Cardiac muscle cell (in vitro differentiated cells and primary cell): ENCODE measurements at regions not wholly inside any gene's neighbourhood (a gene's known extent, or its start where the extent isn't known, plus 50 kb on each side); places are given as distances from the start of the nearest gene placed in this dataset.

Source experiments
- DNase-seq, 2 donors: peaks; one replicate each; pipeline versions ENCODE4 v3.0.0 to v3.0.0-alpha.2; 2010 to 2017; ENCODE audit warnings: low read depth in 1 of 2, low spot score in 1 of 2
- H3K27ac ChIP-seq: fragments of 200-600 bp; sonication (generic); 2 replicates; pipeline ENCODE4 v1.5.1; 2016
- H3K27me3 ChIP-seq: fragments of 200-600 bp; sonication (generic); 2 replicates; pipeline ENCODE4 v1.6.0; 2016; ENCODE audit warnings: control low read depth
- H3K36me3 ChIP-seq: fragments of 200-600 bp; sonication (generic); 2 replicates; pipeline ENCODE4 v1.5.1; 2016; ENCODE audit warnings: control low read depth
- H3K4me1 ChIP-seq: fragments of 200-600 bp; sonication (generic); 2 replicates; pipeline ENCODE4 v1.8.1; 2017; ENCODE audit warnings: low read depth, mild to moderate bottlenecking, mixed run types
- H3K4me3 ChIP-seq: fragments of 200-600 bp; sonication (generic); 2 replicates; pipeline ENCODE4 v1.5.1; 2016; ENCODE audit warnings: mild to moderate bottlenecking
- H3K9me3 ChIP-seq: fragments of 200-600 bp; sonication (generic); 2 replicates; pipeline ENCODE4 v1.5.1; 2017; ENCODE audit warnings: low read depth, mild to moderate bottlenecking, control low read depth
- CTCF ChIP-seq: IDR thresholded peaks from 2 replicates; pipeline ENCODE4 v1.5.1; 2012; ENCODE audit warnings: low read depth, mild to moderate bottlenecking, low read length

- H3K4me3 ChIP-seq, result no peak overlapping the region
- peaks cover 4% of the 10 kb centered on the region for H3K27me3 ChIP-seq
- peak in 1 of 2 donors; percentile 40 for DNase-seq
- H3K9me3 ChIP-seq, result no peaks in the 10 kb centered on the region
- no peaks in the 10 kb centered on the region for H3K4me1 ChIP-seq
- no peak for TF ChIP-seq CTCF
- H3K36me3 ChIP-seq, result no peaks in the 10 kb centered on the region
- H3K27ac ChIP-seq, result no peak overlapping the region
Observed at GRCh38 chr6:67766057-67766456, 869.0 kb upstream of the ADGRB3 start.

GRCh38 chr6:67759001-67759400 lies 876.1 kb upstream of the ADGRB3 start:
- DNase-seq, result no peak
- Histone ChIP-seq H3K27ac (no peak overlapping the region), H3K36me3 (no peaks in the 10 kb centered on the region), H3K4me3 (no peak overlapping the region), H3K27me3 (no peaks in the 10 kb centered on the region), H3K9me3 (no peaks in the 10 kb centered on the region), H3K4me1 (no peaks in the 10 kb centered on the region)
- no peak for TF ChIP-seq CTCF

- DNase-seq, result no peak
- H3K9me3 ChIP-seq, result no peaks in the 10 kb centered on the region
- no peaks in the 10 kb centered on the region for H3K36me3 ChIP-seq
- H3K27ac ChIP-seq, result no peak overlapping the region
- no peak overlapping the region for H3K4me3 ChIP-seq
- no peak for TF ChIP-seq CTCF
- H3K27me3 ChIP-seq, result no peaks in the 10 kb centered on the region
- no peaks in the 10 kb centered on the region for H3K4me1 ChIP-seq
Observed at GRCh38 chr6:67757465-67758033, 877.5 kb upstream of the ADGRB3 start.

- Histone ChIP-seq H3K4me1 (no peaks in the 10 kb centered on the region), H3K36me3 (no peaks in the 10 kb centered on the region), H3K4me3 (no peak overlapping the region), H3K27ac (no peak overlapping the region), H3K9me3 (no peaks in the 10 kb centered on the region), H3K27me3 (no peaks in the 10 kb centered on the region)
- no peak for DNase-seq
- no peak for TF ChIP-seq CTCF
Observed at GRCh38 chr6:67748521-67748920, 886.6 kb upstream of the ADGRB3 start.

GRCh38 chr6:67736816-67737215 lies 898.3 kb upstream of the ADGRB3 start:
- Histone ChIP-seq H3K36me3 (no peaks in the 10 kb centered on the region), H3K4me3 (no peak overlapping the region), H3K9me3 (no peaks in the 10 kb centered on the region), H3K4me1 (no peaks in the 10 kb centered on the region), H3K27me3 (no peaks in the 10 kb centered on the region), H3K27ac (no peak overlapping the region)
- TF ChIP-seq CTCF, result no peak
- DNase-seq, result peak in 1 of 2 donors; percentile 21

- no peaks in the 10 kb centered on the region for H3K27me3 ChIP-seq
- peak in 1 of 2 donors; percentile 38 for DNase-seq
- no peaks in the 10 kb centered on the region for H3K9me3 ChIP-seq
- no peak overlapping the region for H3K4me3 ChIP-seq
- H3K36me3 ChIP-seq, result no peaks in the 10 kb centered on the region
- H3K4me1 ChIP-seq, result no peaks in the 10 kb centered on the region
- no peak for TF ChIP-seq CTCF
- no peak overlapping the region for H3K27ac ChIP-seq
Observed at GRCh38 chr6:67736161-67736560, 898.9 kb upstream of the ADGRB3 start.
